GM21526 (cell line): ENCODE measurements at regions not wholly inside any gene's neighbourhood (a gene's known extent, or its start where the extent isn't known, plus 50 kb on each side); places are given as distances from the start of the nearest gene placed in this dataset.

ENCODE experiments used
- ATAC-seq: cut with Tn5 transposase; IDR thresholded peaks from one replicate; pipeline ENCODE4 v1.9.1; 2021; ENCODE audit warnings: moderate library complexity; ENCODE audit not compliant: unreplicated experiment, low FRiP score

DNA sequence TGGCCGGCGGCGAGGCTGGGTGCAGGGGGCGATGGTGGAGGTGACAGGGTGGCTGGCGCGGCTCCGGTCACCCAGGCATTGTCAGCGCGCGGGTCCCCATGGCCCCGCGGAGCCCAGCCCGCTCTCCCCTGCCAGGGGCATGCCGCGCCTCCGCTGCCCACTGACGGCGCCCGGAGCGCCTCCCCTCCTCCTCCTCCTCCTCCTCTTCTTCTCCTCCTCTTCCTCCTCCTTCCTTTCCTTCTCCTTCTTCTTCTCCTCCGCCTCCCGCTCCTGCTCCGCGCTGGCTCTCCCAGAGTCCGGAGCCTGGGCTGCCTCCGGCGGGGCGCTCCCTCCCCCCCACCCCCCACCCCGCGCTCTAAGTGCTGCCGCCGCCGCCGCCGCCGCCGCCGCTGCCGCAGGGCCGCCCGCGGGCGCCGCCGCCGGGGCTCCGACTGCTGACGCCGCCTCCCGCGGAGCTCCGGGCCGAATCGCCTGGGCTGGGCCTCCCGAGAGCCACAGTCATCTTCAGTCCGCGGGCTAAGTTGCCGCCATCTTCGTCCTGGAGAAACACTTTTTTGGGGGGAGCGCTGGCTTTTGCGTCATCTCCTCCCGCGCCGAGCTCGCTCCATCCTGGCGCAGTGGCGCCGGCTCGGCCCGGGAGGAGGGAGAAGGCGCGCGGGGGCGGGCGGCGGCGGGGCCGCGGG, 348.3 kb downstream of the LIG4 start:
- ATAC-seq = no peak

DNA sequence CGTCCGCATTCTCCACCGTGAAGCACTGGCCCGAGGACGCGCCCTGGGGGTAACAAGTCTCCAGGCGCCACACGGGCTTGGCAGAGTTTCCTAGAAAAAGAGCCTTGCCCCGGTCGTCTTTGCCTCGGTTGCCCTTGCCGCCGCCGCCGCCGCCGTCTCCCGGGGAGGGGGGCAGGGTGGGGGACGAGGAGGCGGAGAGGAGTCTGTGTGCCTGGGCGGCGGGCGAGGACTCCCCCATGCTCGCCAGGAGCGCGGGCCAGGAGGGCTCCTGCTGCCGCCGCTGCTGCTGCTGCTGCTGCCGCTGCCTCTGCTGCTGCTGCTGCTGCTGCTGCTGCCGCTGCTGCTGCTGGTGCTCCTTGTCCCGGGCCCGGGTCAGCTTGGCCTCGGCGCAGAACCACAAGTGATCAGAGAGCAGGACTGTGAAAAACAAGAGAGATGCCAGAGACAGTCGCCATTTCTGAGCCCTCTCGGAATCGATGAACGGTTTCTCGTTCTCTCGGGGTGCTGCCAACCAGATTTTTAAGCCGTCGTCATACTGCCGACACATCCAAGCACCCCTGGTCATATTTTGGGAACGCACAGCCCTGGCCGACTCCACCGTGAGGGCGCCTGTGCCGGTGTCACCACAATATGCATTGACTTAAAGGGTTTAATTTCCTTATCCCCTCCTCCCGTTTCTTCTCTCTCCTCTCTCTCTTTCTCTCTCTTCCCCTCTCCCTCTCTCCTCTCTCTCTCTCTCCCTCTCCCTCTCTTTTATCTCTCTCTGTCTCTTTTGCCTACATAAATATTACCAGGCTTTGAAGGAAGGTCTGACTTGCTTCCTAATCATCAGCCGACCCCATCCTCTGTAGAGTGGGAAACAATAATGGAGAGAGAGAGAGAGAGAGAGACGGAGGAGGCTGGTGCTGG, 349.1 kb downstream of the LIG4 start:
- no peak for ATAC-seq

DNA sequence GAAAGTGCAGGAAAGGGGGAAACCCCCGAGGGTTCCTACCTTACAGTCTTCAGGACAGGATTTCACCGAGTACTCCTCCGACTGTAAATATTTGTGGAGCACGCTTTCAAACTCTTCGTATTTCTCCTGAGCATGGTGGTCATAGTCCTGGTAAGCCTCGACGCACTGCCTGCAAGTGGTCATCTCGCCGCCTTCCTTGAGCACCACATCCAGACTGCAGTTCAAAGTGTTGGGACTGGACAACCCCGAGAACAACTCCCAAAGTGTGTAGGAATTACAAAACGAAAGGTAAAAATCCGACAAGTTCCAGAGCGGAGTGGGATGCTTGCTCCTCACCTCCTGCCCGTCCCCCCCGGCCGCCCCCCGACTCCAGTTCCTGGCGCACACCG, 349.7 kb downstream of the LIG4 start:
- ATAC-seq = no peak

DNA sequence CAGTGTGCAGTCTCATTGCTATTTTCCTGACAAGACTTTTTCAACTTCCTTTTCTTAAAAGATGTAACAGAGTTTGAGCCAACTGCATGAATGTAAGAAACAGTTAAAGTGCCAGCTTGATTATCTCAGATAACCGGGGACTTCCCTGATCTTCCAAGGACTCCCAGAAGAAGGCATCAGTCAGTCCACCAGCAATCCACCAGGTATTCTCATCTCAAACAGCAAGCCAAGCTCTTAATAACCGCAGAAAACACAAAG, 350.1 kb downstream of the LIG4 start:
- no peak for ATAC-seq

DNA sequence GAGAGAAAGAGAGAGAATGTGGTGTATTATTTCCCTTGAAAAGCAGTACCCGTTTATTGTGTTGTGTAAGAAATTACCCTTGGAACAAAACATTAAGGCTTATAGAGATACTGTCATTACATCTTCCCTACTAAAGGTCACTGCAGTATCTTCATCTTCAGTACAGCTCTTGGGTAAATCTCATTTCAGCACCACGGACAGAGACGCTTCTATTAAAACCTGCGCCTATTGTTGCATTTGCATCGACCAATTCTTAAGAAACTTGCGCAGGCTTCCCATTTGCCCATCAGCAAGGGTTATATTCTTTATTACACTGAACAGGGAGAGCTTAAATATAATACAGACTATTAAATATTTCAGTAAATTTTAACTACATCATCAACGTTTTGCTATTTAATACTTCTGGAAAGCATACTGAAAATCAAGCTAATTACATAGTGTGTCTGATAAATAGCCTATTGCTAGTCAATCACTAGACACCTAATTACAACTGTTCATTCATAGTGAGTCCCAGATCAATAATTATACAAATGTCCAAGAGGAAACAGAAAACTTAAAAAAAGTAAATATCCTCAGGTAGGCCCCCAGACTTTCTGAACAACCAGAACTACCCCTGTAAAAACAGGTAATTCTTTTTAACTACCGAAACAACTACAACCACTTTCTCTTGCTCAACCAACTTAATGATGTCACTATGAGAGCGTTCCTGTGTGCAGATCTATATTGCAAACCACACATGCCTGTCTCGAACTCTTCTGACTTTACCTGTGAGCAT, 350.6 kb downstream of the LIG4 start:
- ATAC-seq = no peak

DNA sequence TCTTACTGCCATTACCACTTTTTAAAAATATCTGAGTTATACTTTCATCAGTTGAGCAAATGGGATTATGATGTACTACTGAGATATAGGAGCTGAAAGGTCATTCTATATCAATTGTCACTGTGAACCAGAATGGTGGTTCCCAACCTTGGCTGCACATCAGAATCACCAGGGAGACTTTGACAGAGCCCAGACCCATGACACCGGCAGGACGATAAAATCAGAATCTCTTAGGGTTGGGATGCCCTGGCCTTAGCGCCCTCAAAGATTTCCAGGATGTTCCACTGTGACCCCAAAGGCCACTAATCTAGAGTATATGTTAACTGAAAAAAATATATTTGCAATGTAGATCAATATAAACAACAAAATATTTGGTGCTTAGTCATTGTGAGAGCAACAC, 355.1 kb downstream of the LIG4 start:
- ATAC-seq = no peak

DNA sequence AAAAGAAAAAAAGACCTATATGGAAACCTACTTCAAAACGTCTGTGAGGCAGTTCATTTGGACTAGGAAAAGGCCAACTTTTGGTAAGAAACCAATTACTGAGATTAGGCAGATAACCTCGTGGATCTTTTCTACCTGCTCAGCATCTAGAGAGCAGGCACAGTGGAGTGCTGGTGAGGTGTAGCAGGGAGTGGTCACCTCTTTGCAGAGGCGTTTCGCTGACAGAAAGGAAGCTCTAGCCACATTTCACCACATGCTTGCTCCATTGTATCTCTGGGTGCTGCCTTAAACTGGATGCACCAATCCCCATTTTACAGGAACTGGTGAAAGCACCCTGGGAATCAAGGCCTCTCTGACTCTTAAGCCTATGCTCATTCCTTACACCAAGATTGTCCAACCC, 360.5 kb downstream of the LIG4 start:
- no peak for ATAC-seq

DNA sequence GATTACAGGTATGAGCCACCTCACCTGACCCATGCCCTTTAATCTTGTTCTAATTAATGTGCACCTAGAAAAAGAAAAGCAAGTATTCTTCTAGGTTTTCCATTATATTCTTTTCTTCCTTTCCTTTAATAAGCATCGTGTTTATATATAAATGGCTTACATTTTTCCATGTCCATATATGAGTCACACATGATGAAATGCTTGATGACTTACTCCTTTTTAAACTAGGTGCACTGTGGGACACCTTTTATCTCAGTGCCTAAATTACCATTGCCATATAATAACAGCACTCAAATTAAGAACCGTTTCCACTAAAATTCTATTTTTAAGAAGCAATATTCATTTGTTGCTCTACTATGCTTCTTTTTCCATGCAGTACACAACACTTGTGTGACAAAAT, 363.3 kb downstream of the LIG4 start:
- ATAC-seq = no peak

DNA sequence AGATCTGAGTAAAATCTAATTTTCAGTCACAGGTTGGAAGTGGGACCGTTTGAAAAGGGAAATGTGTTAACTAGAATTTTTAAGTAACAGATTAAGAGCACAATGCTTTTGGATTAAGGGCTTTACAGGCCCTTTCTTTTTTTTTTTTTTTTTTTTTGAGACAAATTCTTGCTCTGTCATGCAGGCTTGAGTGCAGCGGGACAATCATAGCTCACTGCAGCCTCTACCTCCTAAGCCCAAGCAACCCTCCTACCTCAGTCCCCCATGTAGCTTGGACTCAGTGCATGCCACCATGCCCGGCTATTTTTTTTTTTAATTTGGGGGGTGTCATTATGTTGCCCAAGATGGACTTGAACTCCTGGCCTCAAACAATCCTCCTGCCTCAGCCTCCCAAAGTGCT, 363.7 kb downstream of the LIG4 start:
- ATAC-seq = no peak

DNA sequence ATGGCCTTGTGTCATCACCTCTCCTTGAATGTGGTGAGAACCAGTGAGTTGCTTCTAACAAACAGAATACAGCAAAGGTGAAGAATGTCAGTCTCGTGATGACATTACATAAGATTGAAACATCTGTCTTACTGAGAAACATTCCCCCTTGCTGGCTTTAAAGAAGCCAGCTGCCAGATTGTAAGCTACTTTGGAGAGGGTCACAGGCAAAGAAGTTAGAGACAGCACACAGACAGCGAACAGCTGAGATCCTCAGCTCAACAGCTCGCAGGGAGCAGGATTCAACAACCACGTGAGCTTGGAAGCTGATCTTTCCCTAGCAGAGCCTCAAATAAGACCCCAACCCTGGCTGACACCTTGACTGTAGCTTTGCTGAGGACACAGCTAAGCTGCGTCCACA, 367.9 kb downstream of the LIG4 start:
- no peak for ATAC-seq

DNA sequence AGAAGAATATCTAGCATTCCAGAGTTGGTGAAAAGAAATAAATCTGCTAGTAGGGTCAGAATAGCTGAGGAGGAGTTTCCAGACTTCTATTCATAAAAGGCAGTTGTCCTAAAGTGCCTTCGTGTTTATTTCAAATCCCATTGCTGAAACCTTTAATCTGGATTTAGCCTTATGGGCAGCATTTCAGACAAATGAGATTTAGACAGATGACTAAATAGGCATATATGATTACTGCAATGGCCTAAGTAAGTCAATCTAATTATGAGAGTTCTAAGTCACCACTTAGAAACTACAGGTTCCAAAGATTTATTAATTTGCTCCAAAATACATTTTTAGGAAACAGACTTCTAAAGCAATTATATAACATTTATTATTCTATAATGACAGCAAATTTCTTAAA, 368.7 kb downstream of the LIG4 start:
- ATAC-seq = no peak

DNA sequence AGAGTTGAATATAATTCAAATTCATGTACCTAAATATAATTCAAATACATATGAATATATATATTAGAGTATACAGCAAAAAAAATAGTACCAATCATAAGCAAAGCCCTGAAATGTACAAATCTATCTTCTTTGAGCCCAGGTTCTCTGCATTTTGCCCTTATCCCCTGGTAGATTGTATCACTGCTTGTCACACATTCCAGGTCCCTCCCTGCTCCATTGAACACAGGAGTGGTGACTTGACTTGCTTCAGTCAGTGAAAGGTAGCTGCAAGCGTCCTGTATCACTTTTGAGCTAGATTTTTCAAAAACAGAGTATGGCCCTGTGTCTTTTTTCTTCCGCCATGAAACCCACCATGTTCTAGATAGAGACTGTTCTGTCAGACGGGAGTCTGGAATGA, 369.4 kb downstream of the LIG4 start:
- no peak for ATAC-seq

DNA sequence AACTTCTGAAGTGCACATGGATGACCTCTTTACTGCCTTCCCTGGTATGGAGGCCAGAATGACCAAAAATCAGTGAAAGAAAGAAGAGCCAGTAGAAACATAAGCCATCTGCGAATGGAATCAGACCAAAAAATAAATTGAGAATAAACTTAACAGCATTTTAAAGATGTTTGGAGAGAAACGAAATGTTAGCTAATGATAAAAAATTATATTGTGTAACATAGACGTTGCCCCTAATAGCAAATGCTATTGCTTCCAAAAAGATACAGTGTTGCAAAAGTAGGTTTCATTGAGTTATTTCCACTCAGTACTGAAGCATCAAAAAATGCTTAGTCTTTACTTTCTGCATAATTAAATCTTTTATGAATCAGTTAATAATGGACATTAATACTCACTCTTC, 371.7 kb downstream of the LIG4 start:
- ATAC-seq = no peak

DNA sequence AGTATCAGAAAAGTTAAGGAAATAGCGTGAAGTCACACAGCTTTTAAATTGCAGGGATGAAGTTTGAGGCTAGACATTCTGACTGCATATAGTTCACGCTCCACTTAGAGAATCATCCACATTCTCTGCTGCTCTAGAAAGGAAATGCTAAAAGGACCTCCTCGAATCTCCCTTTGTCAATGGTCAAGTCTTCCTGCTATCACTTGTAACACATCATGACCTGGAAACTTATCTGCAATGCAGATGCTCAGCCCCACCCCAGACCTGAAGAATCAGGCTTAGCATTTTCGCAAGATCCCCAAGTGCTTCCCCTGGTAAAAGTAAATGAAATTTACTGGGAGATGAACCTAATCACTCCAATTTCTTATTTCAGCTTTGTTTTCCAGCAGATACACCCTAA, 372.1 kb downstream of the LIG4 start:
- ATAC-seq = no peak

DNA sequence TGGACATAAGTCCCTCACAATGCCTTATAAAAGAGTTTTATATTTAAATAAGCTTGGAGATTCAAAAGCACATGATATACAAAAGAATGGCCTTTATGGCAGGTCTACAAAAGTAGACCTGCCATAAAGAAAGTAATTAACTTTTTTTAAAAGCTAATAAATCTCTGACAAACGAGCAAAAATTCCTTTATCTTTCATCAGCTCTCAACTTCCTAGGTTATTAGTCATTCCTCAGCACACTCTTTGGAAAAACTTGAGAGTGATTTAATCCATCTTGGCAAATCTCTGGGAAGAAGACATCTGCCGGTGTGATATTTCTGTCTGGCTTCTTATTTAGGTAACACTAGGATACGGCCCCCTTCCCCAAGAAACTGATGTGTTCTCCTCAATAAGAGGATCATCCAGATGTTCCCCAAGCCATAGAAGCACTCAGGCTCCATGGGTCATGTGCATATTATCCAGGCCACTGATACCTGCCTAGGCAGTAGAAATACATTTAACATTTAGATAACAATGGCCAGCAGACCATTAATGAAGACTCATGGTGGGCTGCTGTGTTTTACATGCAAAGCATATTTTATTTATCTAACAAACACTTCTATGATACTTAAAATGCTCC, 372.7 kb downstream of the LIG4 start:
- no peak for ATAC-seq

DNA sequence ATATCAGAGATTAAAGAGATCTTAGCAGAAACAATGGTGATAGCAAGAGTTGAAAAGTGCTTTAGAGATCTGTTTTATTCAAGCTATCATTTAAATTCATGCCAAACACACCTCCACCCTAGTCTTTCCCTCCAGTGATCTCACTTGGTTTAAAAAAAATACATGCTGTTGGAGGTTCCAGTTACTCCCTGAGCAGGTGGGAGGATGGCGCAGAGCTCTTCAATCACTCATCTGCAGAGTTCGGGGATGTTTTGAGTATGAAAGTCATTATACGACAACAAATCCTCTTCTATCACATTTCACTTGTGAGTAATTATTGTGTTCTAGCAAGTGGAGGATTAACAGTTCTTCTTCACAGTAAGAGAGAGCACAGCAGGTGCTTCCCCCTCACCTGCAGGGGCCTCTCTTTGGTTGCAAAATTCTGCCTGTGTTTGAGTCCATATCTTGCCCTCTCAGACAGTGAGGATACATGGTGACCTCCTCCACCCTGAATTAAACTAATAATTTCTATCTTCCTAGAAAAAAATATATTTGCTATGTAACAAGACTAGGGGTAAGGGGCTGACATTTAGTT, 376.7 kb downstream of the LIG4 start:
- ATAC-seq = no peak

DNA sequence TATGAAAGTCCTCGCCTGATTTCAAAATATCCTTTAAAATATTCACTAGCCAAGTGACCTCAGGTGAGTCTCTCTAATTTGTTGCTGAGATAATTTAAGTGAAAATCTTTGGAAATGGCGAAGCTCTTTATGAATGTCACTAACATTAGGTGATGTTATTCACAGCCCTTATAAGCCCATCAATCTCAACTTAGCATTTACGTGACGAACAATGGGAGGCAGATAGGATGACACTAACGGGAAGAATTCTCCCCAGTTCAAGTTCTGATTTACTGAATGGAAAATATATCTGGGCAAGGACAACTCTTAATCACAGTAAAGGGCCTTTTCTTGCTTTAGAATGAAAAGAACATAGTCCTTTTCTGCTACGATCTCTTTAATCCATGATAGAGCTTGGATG, 378.7 kb downstream of the LIG4 start:
- no peak for ATAC-seq

DNA sequence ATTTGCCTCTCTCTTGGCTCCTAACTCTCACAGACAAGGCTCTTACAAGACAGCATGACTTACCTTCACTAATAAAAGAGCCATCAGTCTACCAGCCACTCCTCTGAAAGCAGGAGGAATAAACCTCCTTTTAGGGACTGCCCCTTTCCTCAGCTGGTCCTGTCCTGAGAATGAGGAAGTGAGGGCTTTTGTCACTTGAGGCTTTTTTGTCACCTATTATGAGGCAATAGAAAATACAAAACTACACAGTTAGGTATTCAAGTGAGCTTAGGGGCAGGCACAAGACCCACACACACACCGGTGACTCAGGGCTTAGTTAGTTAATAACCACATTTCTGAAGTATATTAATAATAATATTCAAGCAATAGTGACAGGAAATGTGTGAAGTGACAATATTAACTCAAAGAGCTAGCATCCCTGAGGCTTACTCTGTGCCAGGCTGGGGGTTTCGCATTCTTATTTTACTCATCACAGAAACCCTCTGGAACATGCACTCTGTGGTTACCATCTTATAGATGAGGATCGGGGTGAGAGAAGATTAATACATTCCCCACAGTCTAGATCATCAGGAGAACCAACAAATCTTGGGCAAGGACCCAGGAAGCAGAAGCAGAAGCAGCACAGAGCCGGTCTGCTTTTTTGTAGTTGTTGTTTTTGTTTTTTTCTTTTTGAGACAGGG, 379.9 kb downstream of the LIG4 start:
- no peak for ATAC-seq

DNA sequence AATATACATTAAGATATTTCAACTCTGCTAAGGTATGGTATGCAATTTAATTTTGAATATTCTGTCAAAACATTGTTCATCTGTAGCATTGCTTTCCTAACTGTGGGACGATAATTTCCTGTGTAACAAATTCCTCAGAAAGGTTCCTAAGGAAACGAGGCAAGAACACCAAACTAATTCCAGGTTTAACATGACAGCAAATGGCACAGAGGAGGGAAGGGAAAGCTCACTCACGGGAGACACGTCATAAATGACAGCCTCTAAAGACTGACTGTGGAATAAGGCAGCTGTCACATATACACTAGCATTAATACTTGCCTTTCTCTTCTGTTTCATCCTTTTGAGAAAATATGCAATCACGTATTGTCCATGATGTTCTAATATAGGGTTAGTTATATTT, 380.6 kb downstream of the LIG4 start:
- no peak for ATAC-seq

DNA sequence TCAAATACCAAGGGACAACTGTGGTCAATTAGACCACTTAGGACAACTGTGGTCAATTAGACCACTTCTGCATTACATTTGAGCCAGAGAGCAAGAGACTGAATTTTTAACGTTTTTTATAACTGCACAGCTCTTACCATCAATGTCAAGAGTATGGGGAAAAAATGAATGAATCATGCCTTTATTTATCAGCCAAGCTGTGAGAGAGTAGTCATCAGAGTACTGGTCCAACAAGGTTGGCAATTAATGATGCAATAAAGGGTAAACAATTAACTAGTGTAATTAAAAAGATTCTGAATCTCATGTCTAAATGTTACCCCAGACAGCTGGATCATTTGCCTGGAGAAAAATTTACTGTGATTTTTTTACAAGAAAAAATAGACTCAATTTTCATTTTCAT, 381.1 kb downstream of the LIG4 start:
- no peak for ATAC-seq
